Peyer's patch (tissue), 4 donors: ENCODE measurements at regions not wholly inside any gene's neighbourhood (a gene's known extent, or its start where the extent isn't known, plus 50 kb on each side); places are given as distances from the start of the nearest gene placed in this dataset.

Source experiments
- CTCF ChIP-seq, 6 experiments: fragments of 450-650 bp in 4 of 6; fragments of 200-600 bp in 2 of 6; sonication (generic) in 1 of 6; IDR thresholded peaks; one replicate each; pipeline ENCODE4 v1.5.1; 2017 to 2019; ENCODE audit warnings: antibody characterized with exemption in 6 of 6, mild to moderate bottlenecking in 3 of 6, moderate library complexity in 1 of 6
- POLR2A ChIP-seq, 2 donors: fragments of 450-650 bp; IDR thresholded peaks; one replicate each; pipeline ENCODE4 v1.5.1; 2017; ENCODE audit warnings: antibody characterized with exemption in 2 of 2, mild to moderate bottlenecking in 2 of 2, moderate library complexity in 2 of 2

GRCh38 chr1:187773168-187773567, 944.4 kb downstream of the PLA2G4A start:
- TF ChIP-seq CTCF (IDR thresholded peaks at IDR 0.05): no peak
- no peak for TF ChIP-seq POLR2A (IDR thresholded peaks at IDR 0.05)
